AML-193 (cell line): ENCODE measurements at regions not wholly inside any gene's neighbourhood (a gene's known extent, or its start where the extent isn't known, plus 50 kb on each side); places are given as distances from the start of the nearest gene placed in this dataset.
"Not testable (repeated sequence)": the region's sequence is repeated elsewhere in the genome, so short reads cannot be mapped to it uniquely, and the experiment has no call there.

ENCODE experiments used
- DNase-seq, 2 experiments: peaks; one replicate each; lab custom pipeline; 2025; lab: John Stamatoyannopoulos, UW

DNA sequence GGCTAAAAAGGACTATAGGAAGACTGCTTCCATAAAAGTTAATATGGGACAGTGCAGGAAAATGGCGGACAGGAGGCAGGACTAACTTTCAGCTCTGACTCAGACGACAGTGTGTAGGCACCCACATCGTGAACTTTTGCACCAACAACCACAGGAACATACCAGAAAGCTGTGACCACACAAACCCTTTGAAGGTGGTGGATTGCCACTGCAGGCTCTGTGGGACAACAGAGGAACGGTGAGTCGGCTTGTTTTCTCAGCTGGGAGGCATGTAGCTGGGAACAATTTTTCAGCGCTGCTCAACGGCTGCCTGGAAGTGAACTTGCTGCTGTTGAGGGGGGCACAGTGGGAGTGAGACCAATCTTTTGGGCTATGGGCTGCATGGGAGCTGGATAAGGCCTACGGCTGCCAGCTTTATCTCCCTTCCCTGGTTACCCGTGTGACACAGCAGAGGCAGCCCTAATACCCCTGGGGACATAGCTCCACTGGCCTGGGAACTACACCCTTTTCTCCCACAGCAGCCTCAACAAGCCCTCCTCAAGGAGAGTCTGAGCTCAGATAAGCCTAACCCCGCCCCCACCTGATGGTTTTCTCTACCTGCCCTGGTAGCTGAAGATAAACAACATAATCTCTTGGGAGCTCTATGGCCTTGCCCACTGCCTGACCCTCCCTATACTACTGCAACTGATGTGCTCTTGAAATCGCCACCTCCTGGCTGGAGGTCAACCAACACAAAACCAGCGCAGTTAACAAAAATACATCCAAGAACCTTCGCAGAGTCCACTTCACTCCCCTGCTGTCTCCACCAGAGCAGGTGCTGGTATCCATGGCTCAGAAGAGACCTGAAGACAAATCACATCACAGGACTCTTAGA is 1537.0 kb downstream of the C4orf33 start:
- no peak for DNase-seq

DNA sequence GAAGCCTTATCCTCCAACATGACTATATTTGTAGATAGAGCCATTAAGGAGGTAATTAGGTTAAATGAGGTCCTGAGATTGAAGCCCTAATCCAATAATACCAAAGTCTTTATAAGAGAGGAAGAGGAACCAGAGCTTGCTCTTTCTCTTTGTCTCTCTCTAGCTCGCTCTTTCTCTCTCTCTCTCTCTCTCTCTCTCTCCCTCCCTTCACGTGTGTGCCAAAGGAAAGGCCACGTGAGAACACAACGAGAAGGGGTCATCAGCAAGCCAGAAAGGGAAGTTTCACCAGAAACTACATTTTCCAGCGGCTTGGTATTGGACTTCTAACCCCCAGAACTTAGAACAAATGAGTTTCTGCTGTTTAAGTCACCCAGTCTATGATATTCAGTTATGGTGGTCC is 1540.5 kb downstream of the C4orf33 start:
- DNase-seq, result no peak

DNA sequence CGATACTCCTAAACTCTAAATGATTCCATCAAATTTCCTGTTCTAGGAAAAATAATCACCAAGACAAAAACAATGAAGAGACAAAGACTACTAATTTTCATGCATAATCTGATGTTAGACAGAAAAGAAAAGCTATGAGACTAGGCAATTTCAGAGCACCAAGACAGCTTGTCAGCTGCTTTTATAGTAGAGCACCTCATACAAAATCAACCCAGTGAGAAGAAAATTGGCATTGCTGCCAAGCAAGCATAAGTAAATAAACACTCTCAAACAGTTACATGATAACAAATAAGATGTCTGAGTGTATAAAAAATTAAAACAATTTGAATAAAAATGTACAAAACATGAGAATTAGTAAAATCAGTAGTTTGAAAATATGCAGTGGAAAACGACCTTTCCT is 1544.6 kb downstream of the C4orf33 start:
- DNase-seq, result no peak

DNA sequence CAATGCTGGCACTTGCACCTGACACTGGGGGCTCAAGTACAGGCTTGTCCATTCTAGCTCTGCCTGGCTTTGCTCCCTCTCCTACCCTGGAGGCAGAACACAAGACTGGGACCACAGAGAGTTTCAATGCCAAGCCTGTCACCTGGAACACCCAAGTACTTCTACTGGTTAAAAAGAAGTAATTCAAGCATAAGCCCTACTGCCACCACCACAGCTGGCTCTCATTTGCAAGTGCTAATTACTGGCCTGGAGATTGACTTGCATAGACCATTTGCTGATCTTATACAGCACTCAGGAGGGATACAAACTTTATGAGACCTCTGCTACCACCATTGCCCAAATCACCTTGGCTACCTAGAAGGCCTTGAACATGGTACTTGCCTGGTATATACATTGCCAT is 1550.9 kb downstream of the C4orf33 start:
- DNase-seq, result no peak

GRCh38 chr4:130648570-130648969 is 1552.6 kb downstream of the C4orf33 start:
- no peak for DNase-seq

GRCh38 chr4:130653842-130654241 is 1557.9 kb downstream of the C4orf33 start:
- DNase-seq, result no peak

DNA sequence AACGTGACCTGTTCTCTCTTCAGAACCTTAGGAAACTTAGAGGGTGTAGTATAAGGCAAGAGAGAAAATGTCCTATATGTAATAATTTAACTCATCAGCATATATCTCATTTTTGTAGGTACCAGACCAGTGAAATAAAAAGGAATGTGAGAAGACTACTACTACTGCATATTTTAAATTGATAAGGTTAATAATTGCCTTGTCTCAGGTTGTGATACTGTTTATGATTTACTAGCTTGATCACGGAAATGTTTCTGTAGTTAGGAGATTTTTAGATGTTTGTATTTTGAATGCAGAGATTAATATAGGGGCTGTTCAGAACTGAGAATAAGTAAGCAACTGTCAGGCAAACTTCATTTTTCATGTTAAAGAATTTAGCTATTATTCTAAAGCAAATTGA is 1563.4 kb downstream of the C4orf33 start:
- no peak for DNase-seq

DNA sequence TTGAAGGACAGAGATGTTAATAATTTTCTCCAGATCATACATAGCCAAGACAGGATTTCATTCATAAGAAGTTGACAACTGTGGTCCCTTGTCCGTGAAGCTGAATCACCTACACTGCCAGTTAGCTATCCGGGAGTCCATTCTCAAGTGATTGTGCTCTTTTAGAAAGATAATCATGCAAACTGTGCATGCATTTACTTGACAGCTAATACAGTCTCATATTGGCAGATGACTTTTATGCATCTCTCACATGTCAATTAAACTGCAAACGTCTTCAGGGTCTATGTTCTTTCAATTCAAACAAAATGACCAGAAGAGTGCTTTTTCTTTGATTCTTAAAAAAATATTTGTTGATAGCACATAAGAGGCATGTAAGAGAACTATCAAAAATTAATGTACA is 1572.9 kb downstream of the C4orf33 start:
- DNase-seq, result no peak

DNA sequence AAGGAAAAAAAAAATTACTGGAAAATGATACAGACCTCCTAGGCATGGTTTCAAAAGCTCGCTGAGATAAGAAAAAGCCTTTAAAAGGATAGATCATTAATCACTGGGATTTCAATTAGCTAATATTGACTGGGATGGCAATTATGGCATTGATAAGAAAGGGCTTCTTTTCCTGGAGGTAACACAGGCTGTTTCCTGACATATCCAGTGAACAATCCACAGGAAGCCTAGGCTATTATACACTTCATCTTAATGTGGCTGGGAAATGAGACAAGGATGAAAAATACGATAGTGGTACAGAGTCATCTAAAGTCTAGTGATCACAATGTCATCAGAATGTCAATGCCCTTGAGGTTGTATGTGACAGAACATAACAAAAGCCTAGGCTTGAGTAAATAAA is 1579.3 kb downstream of the C4orf33 start:
- DNase-seq, result no peak

DNA sequence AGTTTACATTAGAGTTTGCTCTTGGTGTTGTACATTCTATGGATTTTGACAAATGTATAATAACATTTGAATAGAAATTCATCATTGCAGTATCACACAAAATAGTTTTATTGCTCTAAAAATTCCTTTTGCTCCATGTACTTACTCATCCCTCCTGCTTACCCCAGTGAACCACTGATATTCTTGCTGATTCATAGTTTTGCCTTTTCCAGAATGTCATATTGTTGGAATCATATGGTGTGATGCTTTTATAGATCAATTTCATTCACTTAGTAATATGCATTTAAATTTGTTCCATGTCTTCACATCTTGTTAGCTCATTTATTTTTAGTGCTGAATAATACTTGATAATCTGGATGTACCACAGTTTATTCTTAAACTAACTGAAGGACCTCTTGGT is 1593.2 kb downstream of the C4orf33 start:
- DNase-seq, result no peak

DNA sequence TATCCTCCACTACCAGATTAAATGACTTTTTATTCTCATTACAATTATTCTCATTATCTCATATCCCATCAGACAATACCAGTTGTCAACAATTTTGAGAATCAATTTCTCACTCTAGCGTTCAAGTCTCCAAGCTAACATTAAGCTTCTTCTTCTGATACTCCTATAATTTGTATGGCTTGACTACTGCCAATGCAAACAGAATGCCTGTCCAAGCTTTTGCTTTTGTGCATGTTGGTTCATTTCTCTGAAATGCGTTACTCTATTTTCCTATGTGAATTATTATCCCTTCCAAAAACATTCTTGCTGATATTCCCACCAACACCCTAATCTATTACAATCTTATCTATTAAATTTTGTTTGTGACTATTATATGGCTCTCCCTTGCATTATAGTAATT is 1602.3 kb downstream of the C4orf33 start:
- DNase-seq, result no peak

GRCh38 chr4:130699004-130699403 is 1603.1 kb downstream of the C4orf33 start:
- DNase-seq, result no peak

DNA sequence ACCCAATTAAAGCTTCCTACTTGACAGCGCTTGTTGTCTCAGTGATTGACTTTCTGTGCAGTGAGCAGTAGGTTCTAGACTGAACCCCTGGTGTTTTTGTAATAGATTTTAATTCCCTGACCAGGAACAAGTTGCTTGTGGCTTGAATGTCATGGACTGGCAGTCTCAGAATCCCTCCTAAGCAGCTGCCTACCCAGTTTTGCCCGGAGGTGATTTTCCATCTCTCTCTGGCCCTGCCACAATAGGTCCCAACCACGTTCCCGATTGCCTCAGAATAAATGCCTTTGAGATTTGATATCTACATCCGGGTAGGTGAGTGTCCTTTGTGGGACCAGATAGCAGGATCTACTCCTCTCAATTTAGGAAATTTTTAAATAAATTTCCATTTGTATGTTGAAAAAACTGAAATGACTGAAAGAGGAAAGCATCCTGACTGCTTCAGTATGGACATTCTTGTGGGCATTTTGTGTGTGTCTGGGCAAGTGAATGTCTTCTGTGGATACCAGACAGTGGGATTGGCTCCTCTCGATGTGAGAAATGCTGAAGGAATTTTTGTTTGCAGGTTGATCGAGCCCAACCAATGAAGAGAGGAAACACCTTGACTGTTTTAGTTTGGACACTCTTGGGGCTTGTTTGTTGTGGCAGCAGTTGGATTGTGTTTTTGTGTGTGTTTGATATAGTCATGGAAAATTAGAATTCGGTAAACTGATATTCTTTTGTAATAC is 1607.4 kb downstream of the C4orf33 start:
- DNase-seq, result no peak

DNA sequence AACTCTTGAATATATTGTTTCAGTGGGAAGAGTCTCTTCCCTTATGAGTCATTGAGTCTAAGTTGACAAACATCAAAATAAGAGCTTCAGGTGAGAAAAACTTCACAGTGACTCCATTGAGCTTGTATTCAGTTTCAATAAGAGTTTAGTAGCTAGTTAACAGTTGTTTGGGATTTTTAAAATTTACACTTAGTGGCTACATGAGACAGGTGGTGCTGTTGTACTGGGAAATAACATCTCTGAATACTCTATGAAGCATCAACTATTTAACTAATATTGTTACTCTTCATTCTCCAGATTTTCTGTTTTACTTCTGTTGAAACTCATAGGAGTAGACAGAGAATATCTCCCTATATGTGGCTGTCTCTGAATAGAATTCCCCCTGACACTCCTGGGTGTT is 1609.1 kb downstream of the C4orf33 start:
- no peak for DNase-seq

DNA sequence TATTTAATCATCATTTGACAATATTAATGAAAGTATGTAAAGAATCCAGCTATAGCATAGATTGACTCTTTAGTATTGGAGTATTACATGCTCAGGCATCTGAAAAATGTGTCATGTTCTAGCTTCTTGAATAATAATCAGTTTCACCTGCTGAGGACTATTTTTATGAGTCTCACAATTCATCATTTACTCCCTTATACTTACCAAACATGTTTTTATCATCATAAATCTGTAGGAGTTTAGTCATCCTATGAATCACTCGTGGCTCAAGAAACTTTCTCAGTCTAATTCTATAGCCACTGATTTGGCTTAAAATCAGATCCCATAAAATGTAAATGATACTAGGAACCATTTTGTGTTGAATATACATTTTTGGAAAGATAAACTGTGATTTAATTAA is 1616.1 kb downstream of the C4orf33 start:
- no peak for DNase-seq

DNA sequence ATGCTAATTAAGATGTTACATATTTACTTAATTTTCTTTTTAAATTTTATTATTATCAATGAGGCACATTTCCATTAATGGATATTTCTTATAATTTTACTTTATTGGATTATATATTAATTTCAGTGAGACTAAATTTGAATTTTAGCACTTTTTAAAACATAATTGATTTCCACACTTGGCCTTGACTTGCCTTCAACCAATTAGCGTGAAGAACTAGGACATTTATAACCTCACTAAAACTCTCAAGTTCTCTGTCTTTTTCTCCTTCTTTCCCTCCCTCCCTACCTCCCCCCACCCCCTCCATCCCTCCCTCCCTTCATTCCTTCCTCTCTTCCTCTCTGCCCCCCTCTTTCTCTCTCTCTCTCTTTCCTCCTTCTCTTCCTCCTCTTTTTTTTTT is 1618.1 kb downstream of the C4orf33 start:
- no peak for DNase-seq

DNA sequence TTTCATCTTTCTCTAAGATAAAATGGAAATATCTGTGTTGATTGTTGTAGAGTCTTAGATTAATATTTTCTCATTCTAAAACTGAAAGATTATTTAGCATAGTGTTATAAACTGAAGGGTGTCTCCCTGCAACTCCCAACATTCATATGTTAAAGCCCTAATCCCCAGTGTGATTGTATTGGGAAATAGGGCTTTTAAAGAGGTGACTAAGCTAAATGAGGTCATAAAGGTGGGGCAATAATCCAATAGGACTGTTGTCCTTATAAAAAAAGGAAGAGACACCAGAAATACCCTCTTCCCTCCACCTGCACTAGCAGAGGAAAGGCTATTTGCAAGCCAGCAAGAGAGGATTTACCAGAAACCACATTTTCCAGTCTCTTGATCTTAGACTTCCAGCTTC is 1626.4 kb downstream of the C4orf33 start:
- no peak for DNase-seq

GRCh38 chr4:130736436-130737185 is 1640.7 kb downstream of the C4orf33 start:
- DNase-seq, result no peak

DNA sequence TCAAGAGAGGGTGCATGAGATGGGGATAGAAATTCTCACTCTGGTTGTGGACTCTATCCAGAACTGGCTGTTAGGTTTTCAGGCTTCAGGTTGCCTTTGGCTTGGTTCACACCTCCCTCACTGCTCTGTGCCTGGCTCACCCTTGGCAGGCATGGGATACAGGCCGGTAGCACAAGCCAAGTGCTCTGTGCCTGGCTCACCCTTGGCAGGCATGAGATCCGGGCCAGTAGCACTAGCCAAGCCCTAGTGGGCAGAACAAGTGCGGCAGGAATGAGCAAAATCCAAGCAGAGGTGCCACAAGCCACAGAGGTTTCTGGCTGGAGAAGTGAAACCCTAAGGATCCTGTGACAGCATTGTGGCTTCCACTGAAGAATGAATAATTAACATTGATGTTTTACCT is 1642.3 kb downstream of the C4orf33 start:
- no peak for DNase-seq

GRCh38 chr4:130747842-130748241 is 1651.9 kb downstream of the C4orf33 start:
- DNase-seq, result peak; percentile 9 to 11

DNA sequence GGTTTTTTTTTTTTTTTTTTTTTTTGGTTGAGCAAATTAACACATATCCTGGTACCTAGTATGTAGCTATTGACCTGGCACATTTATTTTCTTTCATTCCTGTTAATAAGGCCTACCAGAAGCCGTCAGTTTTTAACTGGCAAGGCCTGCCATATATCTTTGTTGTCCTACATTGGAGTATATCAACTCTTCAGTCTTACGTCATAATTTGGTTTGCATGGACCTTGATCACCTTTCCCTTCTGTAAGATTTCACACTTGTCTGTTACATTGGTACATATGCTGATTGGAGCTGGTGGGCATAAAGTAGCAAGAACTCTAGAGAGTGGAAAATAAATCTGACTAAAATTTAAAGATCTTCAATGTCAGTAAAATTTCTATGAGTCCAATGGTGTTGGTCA is 1658.0 kb downstream of the C4orf33 start:
- no peak for DNase-seq

GRCh38 chr4:130760246-130760645 is 1664.3 kb downstream of the C4orf33 start:
- DNase-seq, result no peak

- not testable (repeated sequence) for DNase-seq
Observed at GRCh38 chr4:130767384-130767783, 1671.4 kb downstream of the C4orf33 start.
